H1 (cell line): ENCODE measurements at regions not wholly inside any gene's neighbourhood (a gene's known extent, or its start where the extent isn't known, plus 50 kb on each side); places are given as distances from the start of the nearest gene placed in this dataset.

Experiments
- CBX5 ChIP-seq: fragments of 300-800, 300-1000 bp; sonication (generic); IDR thresholded peaks from 2 replicates; pipeline ENCODE4 v1.7.1; 2016; ENCODE audit warnings: antibody characterized with exemption, low read length, low read depth
- CTCF ChIP-seq, 3 experiments: IDR thresholded peaks; 1 replicate in 2 of 3; 2 replicates in 1 of 3; pipeline versions ENCODE4 v1.5.1 to v1.6.1; 2011; ENCODE audit warnings: low read length in 3 of 3, mild to moderate bottlenecking in 3 of 3, inconsistent platforms in 2 of 3, low read depth in 1 of 3, moderate library complexity in 1 of 3; ENCODE audit not compliant: insufficient read depth in 1 of 3; ENCODE audit errors: control extremely low read depth in 1 of 3
- EZH2 ChIP-seq: fragments of 200-600 bp; sonication (generic); IDR thresholded peaks from 2 replicates; pipeline ENCODE4 v1.7.1; 2012; ENCODE audit warnings: low read depth, mild to moderate bottlenecking, moderate library complexity, low read length, inconsistent platforms; ENCODE audit not compliant: severe bottlenecking
- KDM1A ChIP-seq: fragments of 200-600, 300-600 bp; sonication (generic); IDR thresholded peaks from 2 replicates; pipeline ENCODE4 v1.7.1; 2016; ENCODE audit warnings: mild to moderate bottlenecking, low read length, borderline replicate concordance
- MAX ChIP-seq: IDR thresholded peaks from 2 replicates; pipeline ENCODE4 v1.6.1; 2012; ENCODE audit warnings: inconsistent platforms
- POLR2A ChIP-seq, 2 experiments: IDR thresholded peaks; 1 replicate in 1 of 2; 2 replicates in 1 of 2; pipeline ENCODE4 v1.6.1; 2011; ENCODE audit warnings: low read depth in 2 of 2, low read length in 2 of 2, mild to moderate bottlenecking in 2 of 2; ENCODE audit errors: control extremely low read depth in 1 of 2
- RFX5 ChIP-seq: IDR thresholded peaks from 2 replicates; pipeline ENCODE4 v1.6.1; 2011; ENCODE audit warnings: low read depth, low read length, improper control_type of control experiment, borderline replicate concordance
- USF2 ChIP-seq: IDR thresholded peaks from 2 replicates; pipeline ENCODE4 v1.6.1; 2011; ENCODE audit warnings: low read length, improper control_type of control experiment

GRCh38 chrX:111041018-111041462, 55.0 kb upstream of the PAK3 start:
- TF ChIP-seq MAX = no peak
- TF ChIP-seq CTCF (IDR thresholded peaks at IDR 0.05; ENCODE audit: control extremely low read depth in 1 of 3, insufficient read depth in 1 of 3, low read depth in 1 of 3, low read length in 3 of 3) = no peak
- TF ChIP-seq KDM1A = no peak
- no peak for TF ChIP-seq CBX5
- no peak for TF ChIP-seq RFX5
- TF ChIP-seq POLR2A (IDR thresholded peaks at IDR 0.05; ENCODE audit: control extremely low read depth in 1 of 2, low read depth in 2 of 2, low read length in 2 of 2) = no peak
- no peak for TF ChIP-seq EZH2
- no peak for TF ChIP-seq USF2
